Neural cell (in vitro differentiated cells): ENCODE measurements at regions not wholly inside any gene's neighbourhood (a gene's known extent, or its start where the extent isn't known, plus 50 kb on each side); places are given as distances from the start of the nearest gene placed in this dataset.

Experiments
- EP300 ChIP-seq: fragments of 450-650 bp; conservative IDR thresholded peaks from 2 replicates; pipeline ENCODE4 v1.6.1; 2014; ENCODE audit warnings: antibody characterized with exemption, mild to moderate bottlenecking, moderate library complexity; ENCODE audit not compliant: poor library complexity, severe bottlenecking
- EZH2 ChIP-seq: fragments of 200-600, 300-800 bp; shearing (Covaris generic), sonication (generic); IDR thresholded peaks from 2 replicates; pipeline ENCODE4 v1.6.1; 2014; ENCODE audit warnings: antibody characterized with exemption, low read length, borderline replicate concordance, mild to moderate bottlenecking; ENCODE audit not compliant: insufficient read depth, poor library complexity, severe bottlenecking
- POLR2AphosphoS5 ChIP-seq: IDR thresholded peaks from 2 replicates; pipeline ENCODE4 v1.6.1; 2012
- TAF1 ChIP-seq: IDR thresholded peaks from 2 replicates; pipeline ENCODE4 v1.6.1; 2012; ENCODE audit warnings: low read depth
- TF ChIP-seq, protein P1 (sequence below): fragments of 450-650 bp; IDR thresholded peaks from 2 replicates; pipeline ENCODE4 v1.5.1; 2014; ENCODE audit warnings: antibody characterized with exemption, mild to moderate bottlenecking, moderate library complexity; ENCODE audit not compliant: poor library complexity, severe bottlenecking
- TF ChIP-seq, protein P2 (sequence below): IDR thresholded peaks from 2 replicates; pipeline ENCODE4 v1.6.1; 2012; ENCODE audit warnings: borderline replicate concordance

DNA sequence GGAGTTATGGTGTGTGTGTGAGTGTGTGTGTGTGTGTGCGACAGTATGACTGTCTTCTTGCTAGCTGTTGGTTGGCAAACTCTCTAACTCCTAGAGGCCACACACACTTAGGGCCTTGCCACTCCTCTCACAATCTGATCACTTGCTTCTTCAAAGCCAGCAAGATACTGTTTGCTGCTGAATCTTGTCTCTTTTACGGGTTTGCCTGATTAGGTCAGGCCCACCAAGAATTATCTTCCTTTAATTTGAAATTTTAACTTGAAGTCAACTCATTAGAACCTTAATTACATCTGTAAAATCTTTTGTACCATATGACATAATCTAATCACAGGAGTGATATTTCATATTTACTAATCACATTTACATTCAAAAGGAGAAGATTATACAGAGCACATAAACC lies 359.2 kb upstream of the SGCG start:
- no peak for TF ChIP-seq TAF1
- TF ChIP-seq, protein P1, sequence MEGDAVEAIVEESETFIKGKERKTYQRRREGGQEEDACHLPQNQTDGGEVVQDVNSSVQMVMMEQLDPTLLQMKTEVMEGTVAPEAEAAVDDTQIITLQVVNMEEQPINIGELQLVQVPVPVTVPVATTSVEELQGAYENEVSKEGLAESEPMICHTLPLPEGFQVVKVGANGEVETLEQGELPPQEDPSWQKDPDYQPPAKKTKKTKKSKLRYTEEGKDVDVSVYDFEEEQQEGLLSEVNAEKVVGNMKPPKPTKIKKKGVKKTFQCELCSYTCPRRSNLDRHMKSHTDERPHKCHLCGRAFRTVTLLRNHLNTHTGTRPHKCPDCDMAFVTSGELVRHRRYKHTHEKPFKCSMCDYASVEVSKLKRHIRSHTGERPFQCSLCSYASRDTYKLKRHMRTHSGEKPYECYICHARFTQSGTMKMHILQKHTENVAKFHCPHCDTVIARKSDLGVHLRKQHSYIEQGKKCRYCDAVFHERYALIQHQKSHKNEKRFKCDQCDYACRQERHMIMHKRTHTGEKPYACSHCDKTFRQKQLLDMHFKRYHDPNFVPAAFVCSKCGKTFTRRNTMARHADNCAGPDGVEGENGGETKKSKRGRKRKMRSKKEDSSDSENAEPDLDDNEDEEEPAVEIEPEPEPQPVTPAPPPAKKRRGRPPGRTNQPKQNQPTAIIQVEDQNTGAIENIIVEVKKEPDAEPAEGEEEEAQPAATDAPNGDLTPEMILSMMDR: no peak
- TF ChIP-seq, protein P2, sequence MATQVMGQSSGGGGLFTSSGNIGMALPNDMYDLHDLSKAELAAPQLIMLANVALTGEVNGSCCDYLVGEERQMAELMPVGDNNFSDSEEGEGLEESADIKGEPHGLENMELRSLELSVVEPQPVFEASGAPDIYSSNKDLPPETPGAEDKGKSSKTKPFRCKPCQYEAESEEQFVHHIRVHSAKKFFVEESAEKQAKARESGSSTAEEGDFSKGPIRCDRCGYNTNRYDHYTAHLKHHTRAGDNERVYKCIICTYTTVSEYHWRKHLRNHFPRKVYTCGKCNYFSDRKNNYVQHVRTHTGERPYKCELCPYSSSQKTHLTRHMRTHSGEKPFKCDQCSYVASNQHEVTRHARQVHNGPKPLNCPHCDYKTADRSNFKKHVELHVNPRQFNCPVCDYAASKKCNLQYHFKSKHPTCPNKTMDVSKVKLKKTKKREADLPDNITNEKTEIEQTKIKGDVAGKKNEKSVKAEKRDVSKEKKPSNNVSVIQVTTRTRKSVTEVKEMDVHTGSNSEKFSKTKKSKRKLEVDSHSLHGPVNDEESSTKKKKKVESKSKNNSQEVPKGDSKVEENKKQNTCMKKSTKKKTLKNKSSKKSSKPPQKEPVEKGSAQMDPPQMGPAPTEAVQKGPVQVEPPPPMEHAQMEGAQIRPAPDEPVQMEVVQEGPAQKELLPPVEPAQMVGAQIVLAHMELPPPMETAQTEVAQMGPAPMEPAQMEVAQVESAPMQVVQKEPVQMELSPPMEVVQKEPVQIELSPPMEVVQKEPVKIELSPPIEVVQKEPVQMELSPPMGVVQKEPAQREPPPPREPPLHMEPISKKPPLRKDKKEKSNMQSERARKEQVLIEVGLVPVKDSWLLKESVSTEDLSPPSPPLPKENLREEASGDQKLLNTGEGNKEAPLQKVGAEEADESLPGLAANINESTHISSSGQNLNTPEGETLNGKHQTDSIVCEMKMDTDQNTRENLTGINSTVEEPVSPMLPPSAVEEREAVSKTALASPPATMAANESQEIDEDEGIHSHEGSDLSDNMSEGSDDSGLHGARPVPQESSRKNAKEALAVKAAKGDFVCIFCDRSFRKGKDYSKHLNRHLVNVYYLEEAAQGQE: no peak
- no peak for TF ChIP-seq EZH2
- TF ChIP-seq POLR2AphosphoS5: no peak
- no peak for TF ChIP-seq EP300
